H1 (cell line): ENCODE measurements at regions not wholly inside any gene's neighbourhood (a gene's known extent, or its start where the extent isn't known, plus 50 kb on each side); places are given as distances from the start of the nearest gene placed in this dataset.
"Not testable (repeated sequence)": the region's sequence is repeated elsewhere in the genome, so short reads cannot be mapped to it uniquely, and the experiment has no call there.

ENCODE experiments used
- CTCF ChIA-PET: fragments of 300-600 bp; sonication (Branson Sonifier 250); formaldehyde crosslinking; loops from one replicate; lab custom pipeline; 2021; ENCODE audit not compliant: partially characterized antibody; lab: Charles Lee
- POLR2A ChIA-PET: fragments of 300-600 bp; sonication (Branson Sonifier 250); formaldehyde crosslinking; loops from one replicate; lab custom pipeline; 2021; ENCODE audit warnings: inconsistent platforms; ENCODE audit not compliant: partially characterized antibody; lab: Charles Lee
- DNase-seq, 2 experiments: peaks; one replicate each; pipeline versions ENCODE4 v3.0.0 to v3.0.0-alpha.2; 2010 to 2022; ENCODE audit warnings: low spot score in 2 of 2, low read depth in 1 of 2, mixed read lengths in 1 of 2
- FAIRE-seq: peaks from 2 replicates; lab custom pipeline; 2011; peaks lifted over from hg19 to GRCh38; lab: Jason Lieb, UNC
- H2AFZ ChIP-seq: 2 replicates; pipeline ENCODE4 v1.8.1; 2012; ENCODE audit warnings: low read length, inconsistent platforms
- H2AK5ac ChIP-seq: 2 replicates; pipeline ENCODE4 v1.6.1; 2013; ENCODE audit warnings: low read depth, low read length
- H2BK120ac ChIP-seq: replicated peaks from 2 replicates; pipeline ENCODE3; 2013; ENCODE audit warnings: low read depth, low read length, inconsistent platforms
- H2BK12ac ChIP-seq: 2 replicates; pipeline ENCODE4 v1.6.1; 2013; ENCODE audit warnings: low read depth, low read length
- H2BK15ac ChIP-seq: 2 replicates; pipeline ENCODE4 v1.6.1; 2013; ENCODE audit warnings: low read length
- H2BK20ac ChIP-seq: 2 replicates; pipeline ENCODE4 v1.6.1; 2013; ENCODE audit warnings: low read length
- H2BK5ac ChIP-seq: 2 replicates; pipeline ENCODE4 v1.6.1; 2013; ENCODE audit warnings: low read depth, low read length
- H3K14ac ChIP-seq: 2 replicates; pipeline ENCODE4 v1.6.1; 2013; ENCODE audit warnings: inconsistent platforms; ENCODE audit not compliant: insufficient read length
- H3K18ac ChIP-seq: 2 replicates; pipeline ENCODE4 v1.6.1; 2013; ENCODE audit warnings: low read length; ENCODE audit errors: extremely low read depth
- H3K23ac ChIP-seq: 2 replicates; pipeline ENCODE4 v1.6.1; 2013; ENCODE audit warnings: inconsistent platforms; ENCODE audit not compliant: insufficient read length
- H3K23me2 ChIP-seq: 2 replicates; pipeline ENCODE4 v1.6.1; 2013; ENCODE audit warnings: low read depth, low read length
- H3K27ac ChIP-seq: 2 replicates; pipeline ENCODE4 v1.6.1; 2011; ENCODE audit warnings: low read depth, low read length, inconsistent platforms
- H3K27me3 ChIP-seq, 4 experiments: replicated peaks in 1 of 4; 1 replicate in 1 of 4; 2 replicates in 3 of 4; pipeline versions ENCODE4 v1.6.1 to v1.8.1; 2011 to 2013; ENCODE audit warnings: low read length in 3 of 4, mild to moderate bottlenecking in 3 of 4, inconsistent platforms in 2 of 4, mixed read lengths in 2 of 4, moderate library complexity in 1 of 4; ENCODE audit not compliant: control insufficient read depth in 3 of 4, insufficient read depth in 3 of 4; ENCODE audit errors: extremely low read depth in 1 of 4
- H3K36me3 ChIP-seq, 4 experiments: 2 replicates each; pipeline versions ENCODE4 v1.6.1 to v1.8.1; 2011 to 2013; ENCODE audit warnings: mild to moderate bottlenecking in 4 of 4, low read length in 3 of 4, moderate library complexity in 2 of 4, control low read depth in 1 of 4, inconsistent platforms in 1 of 4; ENCODE audit not compliant: insufficient read depth in 4 of 4, control insufficient read depth in 2 of 4
- H3K4ac ChIP-seq: replicated peaks from 2 replicates; pipeline ENCODE3; 2013; ENCODE audit warnings: low read length, low read depth, mixed read lengths, inconsistent platforms; ENCODE audit not compliant: insufficient read length
- H3K4me1 ChIP-seq, 4 experiments: replicated peaks in 1 of 4; 1 replicate in 1 of 4; 2 replicates in 3 of 4; pipeline versions ENCODE4 v1.6.1 to v1.8.1; 2011 to 2013; ENCODE audit warnings: low read length in 3 of 4, inconsistent platforms in 2 of 4, mixed read lengths in 1 of 4; ENCODE audit not compliant: insufficient read depth in 4 of 4, control insufficient read depth in 3 of 4
- H3K4me2 ChIP-seq, 2 experiments: 2 replicates each; pipeline versions ENCODE4 v1.6.1 to v1.8.1; 2011 to 2013; ENCODE audit warnings: low read depth in 2 of 2, low read length in 2 of 2, control low read depth in 1 of 2, inconsistent platforms in 1 of 2, mild to moderate bottlenecking in 1 of 2; ENCODE audit not compliant: insufficient read depth in 1 of 2
- H3K4me3 ChIP-seq, 4 experiments: fragments of 200-600, 300-600 bp in 1 of 4; sonication (generic), shearing (Covaris generic), sonication (Bioruptor Twin) in 1 of 4; 2 replicates each; pipeline versions ENCODE4 v1.5.1 to v1.8.1; 2011 to 2016; ENCODE audit warnings: low read length in 4 of 4, low read depth in 3 of 4, control low read depth in 2 of 4, inconsistent platforms in 2 of 4, mild to moderate bottlenecking in 2 of 4, mixed read lengths in 1 of 4, moderate library complexity in 1 of 4; ENCODE audit not compliant: insufficient read depth in 2 of 4; ENCODE audit errors: extremely low read depth in 1 of 4
- H3K56ac ChIP-seq: replicated peaks from 2 replicates; pipeline ENCODE3; 2013; ENCODE audit warnings: low read depth, mild to moderate bottlenecking, mixed read lengths, low read length, inconsistent platforms; ENCODE audit not compliant: insufficient read length
- H3K79me1 ChIP-seq: 2 replicates; pipeline ENCODE4 v1.6.1; 2013; ENCODE audit warnings: low read depth, low read length, control low read depth
- H3K79me2 ChIP-seq, 2 experiments: 2 replicates each; pipeline versions ENCODE4 v1.6.1 to v1.8.1; 2012 to 2013; ENCODE audit warnings: low read length in 2 of 2, mild to moderate bottlenecking in 2 of 2, inconsistent platforms in 1 of 2; ENCODE audit not compliant: insufficient read depth in 2 of 2, control insufficient read depth in 1 of 2
- H3K9ac ChIP-seq, 4 experiments: replicated peaks in 1 of 4; 1 replicate in 1 of 4; 2 replicates in 3 of 4; pipeline versions ENCODE4 v1.6.1 to v1.8.1; 2011 to 2013; ENCODE audit warnings: low read depth in 3 of 4, low read length in 3 of 4, control low read depth in 2 of 4, mild to moderate bottlenecking in 2 of 4, moderate library complexity in 2 of 4, inconsistent platforms in 1 of 4; ENCODE audit errors: extremely low read depth in 1 of 4
- H3K9me3 ChIP-seq, 2 experiments: 2 replicates each; pipeline versions ENCODE4 v1.6.1 to v1.8.1; 2012 to 2013; ENCODE audit warnings: mild to moderate bottlenecking in 2 of 2, moderate library complexity in 2 of 2, control low read depth in 1 of 2, inconsistent platforms in 1 of 2, low read depth in 1 of 2, low read length in 1 of 2, mixed read lengths in 1 of 2; ENCODE audit not compliant: insufficient read depth in 2 of 2
- H4K20me1 ChIP-seq, 2 experiments: replicated peaks in 1 of 2; 2 replicates each; pipeline versions ENCODE3 to v1.8.1; 2011 to 2013; ENCODE audit warnings: inconsistent platforms in 2 of 2, low read length in 2 of 2, mild to moderate bottlenecking in 1 of 2; ENCODE audit not compliant: insufficient read depth in 2 of 2, control insufficient read depth in 1 of 2
- H4K5ac ChIP-seq: 2 replicates; pipeline ENCODE4 v1.6.1; 2013; ENCODE audit warnings: low read length, low read depth, mixed read lengths, inconsistent platforms; ENCODE audit not compliant: insufficient read length
- H4K8ac ChIP-seq: 2 replicates; pipeline ENCODE4 v1.8.0; 2013; ENCODE audit warnings: mild to moderate bottlenecking, moderate library complexity, low read length, inconsistent platforms; ENCODE audit not compliant: insufficient read depth; ENCODE audit errors: extremely low read depth
- H4K91ac ChIP-seq: replicated peaks from 2 replicates; pipeline ENCODE3; 2013; ENCODE audit warnings: low read length, mixed read lengths, inconsistent platforms; ENCODE audit not compliant: insufficient read length
- RAD21 ChIP-seq, 2 experiments: IDR thresholded peaks in 1 of 2; conservative IDR thresholded peaks in 1 of 2; 2 replicates each; pipeline ENCODE4 v1.6.1; 2011; ENCODE audit warnings: low read depth in 2 of 2, low read length in 2 of 2, improper control_type of control experiment in 1 of 2, inconsistent platforms in 1 of 2, mild to moderate bottlenecking in 1 of 2, moderate library complexity in 1 of 2
- WGBS, 2 experiments: shearing (Covaris generic) in 1 of 2; methylation state at CpG; one replicate each; pipeline versions ENCODE4 v1.1.6 to v1.1.7; 2013 to 2015; ENCODE audit warnings: low lambda C conversion rate in 2 of 2, mixed read lengths in 2 of 2, inconsistent platforms in 1 of 2, low coverage in 1 of 2, missing lambda C conversion rate in 1 of 2; ENCODE audit not compliant: insufficient replicate concordance in 2 of 2, insufficient coverage in 1 of 2, insufficient read length in 1 of 2; ENCODE audit errors: extremely low coverage in 1 of 2, missing lambda C conversion rate in 1 of 2; 5-methylcytosine and 5-hydroxymethylcytosine counted together
- TF ChIP-seq, protein P1 (sequence below), 3 experiments: IDR thresholded peaks; 1 replicate in 2 of 3; 2 replicates in 1 of 3; pipeline versions ENCODE4 v1.5.1 to v1.6.1; 2011; ENCODE audit warnings: low read length in 3 of 3, mild to moderate bottlenecking in 3 of 3, inconsistent platforms in 2 of 3, low read depth in 1 of 3, moderate library complexity in 1 of 3; ENCODE audit not compliant: insufficient read depth in 1 of 3; ENCODE audit errors: control extremely low read depth in 1 of 3

DNA sequence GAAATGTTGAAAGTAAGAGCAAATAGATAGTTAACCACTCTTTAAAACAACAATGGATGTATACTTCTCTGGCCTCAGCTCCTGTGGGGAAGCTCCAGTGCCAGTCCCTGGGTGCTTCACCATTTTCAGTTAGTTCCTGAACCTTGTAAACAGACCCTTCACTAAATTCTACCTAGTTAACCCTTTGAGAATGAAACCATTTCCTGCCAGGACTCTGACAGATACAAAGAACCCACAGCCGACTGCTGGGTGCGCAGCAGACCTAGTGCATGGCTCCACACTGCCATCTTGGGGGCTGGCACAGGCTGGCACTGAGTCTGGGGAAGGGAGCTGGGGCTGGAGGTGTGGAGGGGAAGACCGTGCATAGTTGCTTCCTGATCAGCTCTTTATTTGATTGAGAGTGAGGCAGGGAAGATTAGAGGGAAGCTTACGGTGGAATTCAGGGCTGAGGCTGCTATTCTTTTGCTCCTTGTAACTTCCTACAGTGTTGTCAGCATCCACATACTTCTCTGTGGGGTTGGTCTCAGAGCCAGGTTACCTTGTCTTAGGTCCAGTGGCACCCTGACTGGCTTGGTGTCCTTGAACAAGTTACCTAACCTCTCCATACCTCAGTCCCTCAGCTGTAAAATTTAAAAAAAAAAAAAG lies 62.3 kb upstream of the TP53BP2 start:
- H3K18ac ChIP-seq, H4K5ac ChIP-seq, H4K8ac ChIP-seq, H2AK5ac ChIP-seq, H3K27ac ChIP-seq, H3K4me2 ChIP-seq, DNase-seq, H3K4ac ChIP-seq, H3K9me3 ChIP-seq, H3K14ac ChIP-seq, H3K36me3 ChIP-seq, H2BK12ac ChIP-seq, H2BK5ac ChIP-seq, H3K79me1 ChIP-seq, H4K91ac ChIP-seq, H3K9ac ChIP-seq, POLR2A ChIA-PET, H3K27me3 ChIP-seq, H2BK120ac ChIP-seq, H3K79me2 ChIP-seq, H2AFZ ChIP-seq, H3K23ac ChIP-seq, H3K56ac ChIP-seq, H2BK15ac ChIP-seq, FAIRE-seq, H3K4me3 ChIP-seq, H4K20me1 ChIP-seq, H3K4me1 ChIP-seq, H2BK20ac ChIP-seq, H3K23me2 ChIP-seq: not testable (repeated sequence)
- peak; percentile 23 to 26; a peak in 2 of 4 replicates for TF ChIP-seq RAD21 (IDR thresholded peaks at IDR 0.05 in 1 of 2, conservative IDR thresholded peaks at IDR 0.05 in 1 of 2; ENCODE audit: low read depth in 2 of 2, low read length in 2 of 2)
- TF ChIP-seq, protein P1, sequence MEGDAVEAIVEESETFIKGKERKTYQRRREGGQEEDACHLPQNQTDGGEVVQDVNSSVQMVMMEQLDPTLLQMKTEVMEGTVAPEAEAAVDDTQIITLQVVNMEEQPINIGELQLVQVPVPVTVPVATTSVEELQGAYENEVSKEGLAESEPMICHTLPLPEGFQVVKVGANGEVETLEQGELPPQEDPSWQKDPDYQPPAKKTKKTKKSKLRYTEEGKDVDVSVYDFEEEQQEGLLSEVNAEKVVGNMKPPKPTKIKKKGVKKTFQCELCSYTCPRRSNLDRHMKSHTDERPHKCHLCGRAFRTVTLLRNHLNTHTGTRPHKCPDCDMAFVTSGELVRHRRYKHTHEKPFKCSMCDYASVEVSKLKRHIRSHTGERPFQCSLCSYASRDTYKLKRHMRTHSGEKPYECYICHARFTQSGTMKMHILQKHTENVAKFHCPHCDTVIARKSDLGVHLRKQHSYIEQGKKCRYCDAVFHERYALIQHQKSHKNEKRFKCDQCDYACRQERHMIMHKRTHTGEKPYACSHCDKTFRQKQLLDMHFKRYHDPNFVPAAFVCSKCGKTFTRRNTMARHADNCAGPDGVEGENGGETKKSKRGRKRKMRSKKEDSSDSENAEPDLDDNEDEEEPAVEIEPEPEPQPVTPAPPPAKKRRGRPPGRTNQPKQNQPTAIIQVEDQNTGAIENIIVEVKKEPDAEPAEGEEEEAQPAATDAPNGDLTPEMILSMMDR (IDR thresholded peaks at IDR 0.05; ENCODE audit: control extremely low read depth in 1 of 3, insufficient read depth in 1 of 3, low read depth in 1 of 3, low read length in 3 of 3), result peak in 1 of 3 experiments; percentile 25; a peak in 1 of 4 replicates
- 46% methylated on average over 2 of the region's 4 CpGs; no CpG with 5 or more reads in 1 of the 2 experiments for whole genome bisulfite sequencing, 2 experiments
- CTCF ChIA-PET, result interaction anchor here (1.2 to 1.8 kb wide), 2 partner anchors 70 to 97 kb away, joined by 3 to 4 read pairs; no protein-coding TSS in a partner anchor
